ENCODE measurements at regions not wholly inside any gene's neighbourhood (a gene's known extent, or its start where the extent isn't known, plus 50 kb on each side); places are given as distances from the start of the nearest gene placed in this dataset.
"Not testable (repeated sequence)": the region's sequence is repeated elsewhere in the genome, so short reads cannot be mapped to it uniquely, and the experiment has no call there.

- TF ChIP-seq EGR1 (IDR thresholded peaks at IDR 0.05; ENCODE audit: borderline replicate concordance, low read depth, low read length) (no peak), MAX (IDR thresholded peaks at IDR 0.05) (no peak)
- Histone ChIP-seq H3K14ac (ENCODE audit: insufficient read length) (no peak overlapping the region), H3K4me2 (ENCODE audit: insufficient read depth in 1 of 2, low read depth in 2 of 2, low read length in 2 of 2) (no peak overlapping the region), H3K27me3 (replicated peaks in 1 of 4; ENCODE audit: control insufficient read depth in 3 of 4, extremely low read depth in 1 of 4, insufficient read depth in 3 of 4, low read length in 3 of 4) (no peaks in the 10 kb centered on the region), H3K4me1 (replicated peaks in 1 of 4; ENCODE audit: control insufficient read depth in 3 of 4, insufficient read depth in 4 of 4, low read length in 3 of 4) (no peaks in the 10 kb centered on the region), H2AK5ac (ENCODE audit: low read depth, low read length) (no peak overlapping the region), H3K79me2 (ENCODE audit: control insufficient read depth in 1 of 2, insufficient read depth in 2 of 2, low read length in 2 of 2) (no peaks in the 10 kb centered on the region), H4K91ac (replicated peaks; ENCODE audit: insufficient read length, low read length) (no peak overlapping the region), H3K18ac (ENCODE audit: extremely low read depth, low read length) (no peak overlapping the region), H3K4me3 (ENCODE audit: extremely low read depth in 1 of 4, insufficient read depth in 2 of 4, low read depth in 3 of 4, low read length in 4 of 4) (no peak overlapping the region), H3K27ac (ENCODE audit: low read depth, low read length) (no peak overlapping the region), H2BK5ac (ENCODE audit: low read depth, low read length) (no peak overlapping the region), H3K79me1 (ENCODE audit: low read depth, low read length) (no peaks in the 10 kb centered on the region), H4K8ac (ENCODE audit: extremely low read depth, insufficient read depth, low read length) (no peak overlapping the region), H2BK120ac (replicated peaks; ENCODE audit: low read depth, low read length) (no peak overlapping the region), H2BK12ac (ENCODE audit: low read depth, low read length) (no peak overlapping the region), H4K20me1 (replicated peaks in 1 of 2; ENCODE audit: control insufficient read depth in 1 of 2, insufficient read depth in 2 of 2, low read length in 2 of 2) (no peaks in the 10 kb centered on the region), H2BK15ac (ENCODE audit: low read length) (no peak overlapping the region), H4K5ac (ENCODE audit: insufficient read length, low read depth, low read length) (no peak overlapping the region), H3K23ac (ENCODE audit: insufficient read length) (no peak overlapping the region), H3K9ac (replicated peaks in 1 of 4; ENCODE audit: extremely low read depth in 1 of 4, low read depth in 3 of 4, low read length in 3 of 4) (no peak overlapping the region), H3K4ac (replicated peaks; ENCODE audit: insufficient read length, low read depth, low read length) (no peak overlapping the region), H3K23me2 (ENCODE audit: low read depth, low read length) (no peaks in the 10 kb centered on the region), H2BK20ac (ENCODE audit: low read length) (no peak overlapping the region), H3K36me3 (ENCODE audit: control insufficient read depth in 2 of 4, insufficient read depth in 4 of 4, low read length in 3 of 4) (no peaks in the 10 kb centered on the region), H3K9me3 (ENCODE audit: insufficient read depth in 2 of 2, low read depth in 1 of 2, low read length in 1 of 2) (no peaks in the 10 kb centered on the region; a peak in 1 of 4 replicates), H2AFZ (ENCODE audit: low read length) (no peak overlapping the region), H3K56ac (replicated peaks; ENCODE audit: insufficient read length, low read depth, low read length) (no peak overlapping the region)
- ChIA-PET POLR2A (ENCODE audit: partially characterized antibody) (no interaction called here), CTCF (ENCODE audit: partially characterized antibody) (no interaction called here)
- no peak for DNase-seq (ENCODE audit: low read depth in 1 of 2, low spot score in 2 of 2)
- WGBS, 2 experiments (ENCODE audit: extremely low coverage in 1 of 2, insufficient coverage in 1 of 2, insufficient read length in 1 of 2, insufficient replicate concordance in 2 of 2, low coverage in 1 of 2, low lambda C conversion rate in 2 of 2, missing lambda C conversion rate in 1 of 2), result 94% methylated on average over 2 of the region's 2 CpGs; no CpG with 5 or more reads in 1 of the 2 experiments
- no peak for FAIRE-seq
These were observed 535.9 kb downstream of the FRK start for GRCh38 chr6:115524821-115525220.

- H4K20me1 ChIP-seq (replicated peaks in 1 of 2; ENCODE audit: control insufficient read depth in 1 of 2, insufficient read depth in 2 of 2, low read length in 2 of 2); H4K5ac ChIP-seq (ENCODE audit: insufficient read length, low read depth, low read length); H2BK20ac ChIP-seq (ENCODE audit: low read length); H3K56ac ChIP-seq (replicated peaks; ENCODE audit: insufficient read length, low read depth, low read length); H3K4me1 ChIP-seq (replicated peaks in 1 of 4; ENCODE audit: control insufficient read depth in 3 of 4, insufficient read depth in 4 of 4, low read length in 3 of 4); H2BK12ac ChIP-seq (ENCODE audit: low read depth, low read length); H3K27ac ChIP-seq (ENCODE audit: low read depth, low read length); H3K79me1 ChIP-seq (ENCODE audit: low read depth, low read length); H2BK15ac ChIP-seq (ENCODE audit: low read length); H3K23me2 ChIP-seq (ENCODE audit: low read depth, low read length); H3K36me3 ChIP-seq (ENCODE audit: control insufficient read depth in 2 of 4, insufficient read depth in 4 of 4, low read length in 3 of 4); POLR2A ChIA-PET (ENCODE audit: partially characterized antibody); DNase-seq (ENCODE audit: low read depth in 1 of 2, low spot score in 2 of 2); FAIRE-seq; H2AFZ ChIP-seq (ENCODE audit: low read length); H3K9ac ChIP-seq (replicated peaks in 1 of 4; ENCODE audit: extremely low read depth in 1 of 4, low read depth in 3 of 4, low read length in 3 of 4); H3K9me3 ChIP-seq (ENCODE audit: insufficient read depth in 2 of 2, low read depth in 1 of 2, low read length in 1 of 2); H3K4ac ChIP-seq (replicated peaks; ENCODE audit: insufficient read length, low read depth, low read length); H4K91ac ChIP-seq (replicated peaks; ENCODE audit: insufficient read length, low read length); H3K4me3 ChIP-seq (ENCODE audit: extremely low read depth in 1 of 4, insufficient read depth in 2 of 4, low read depth in 3 of 4, low read length in 4 of 4); H3K18ac ChIP-seq (ENCODE audit: extremely low read depth, low read length); H4K8ac ChIP-seq (ENCODE audit: extremely low read depth, insufficient read depth, low read length); H3K14ac ChIP-seq (ENCODE audit: insufficient read length); H3K4me2 ChIP-seq (ENCODE audit: insufficient read depth in 1 of 2, low read depth in 2 of 2, low read length in 2 of 2); H3K79me2 ChIP-seq (ENCODE audit: control insufficient read depth in 1 of 2, insufficient read depth in 2 of 2, low read length in 2 of 2); H2BK5ac ChIP-seq (ENCODE audit: low read depth, low read length); CTCF ChIA-PET (ENCODE audit: partially characterized antibody); H2AK5ac ChIP-seq (ENCODE audit: low read depth, low read length); H3K27me3 ChIP-seq (replicated peaks in 1 of 4; ENCODE audit: control insufficient read depth in 3 of 4, extremely low read depth in 1 of 4, insufficient read depth in 3 of 4, low read length in 3 of 4); H2BK120ac ChIP-seq (replicated peaks; ENCODE audit: low read depth, low read length); H3K23ac ChIP-seq (ENCODE audit: insufficient read length): not testable (repeated sequence)
- WGBS, 2 experiments (ENCODE audit: extremely low coverage in 1 of 2, insufficient coverage in 1 of 2, insufficient read length in 1 of 2, insufficient replicate concordance in 2 of 2, low coverage in 1 of 2, low lambda C conversion rate in 2 of 2, missing lambda C conversion rate in 1 of 2), result 89% methylated on average over 3 of the region's 3 CpGs; no CpG with 5 or more reads in 1 of the 2 experiments
These were observed 538.9 kb downstream of the FRK start for GRCh38 chr6:115521747-115522146.
